ENCODE measurements at regions not wholly inside any gene's neighbourhood (a gene's known extent, or its start where the extent isn't known, plus 50 kb on each side); places are given as distances from the start of the nearest gene placed in this dataset.

GRCh38 chr11:43217849-43218248 is 93.9 kb upstream of the API5 start:
- intact Hi-C loops (cut with DNase I; ENCODE audit: low total_unique reads), result no loop called here
- H3K27ac ChIP-seq, result no peak overlapping the region
- no peak overlapping the region for H3K4me3 ChIP-seq
- H3K9me3 ChIP-seq, result no peaks in the 10 kb centered on the region
- no peak for DNase-seq
- no peaks in the 10 kb centered on the region for H3K4me1 ChIP-seq
- no peaks in the 10 kb centered on the region for H3K36me3 ChIP-seq
- TF ChIP-seq POLR2A (IDR thresholded peaks at IDR 0.05), result no peak
- TF ChIP-seq CTCF (IDR thresholded peaks at IDR 0.05), result no peak
- no peaks in the 10 kb centered on the region for H3K27me3 ChIP-seq

GRCh38 chr11:43222215-43222614 is 89.6 kb upstream of the API5 start:
- intact Hi-C loops (cut with DNase I; ENCODE audit: low total_unique reads), result no loop called here
- Histone ChIP-seq H3K36me3 (no peaks in the 10 kb centered on the region), H3K4me3 (no peak overlapping the region), H3K27ac (no peak overlapping the region), H3K27me3 (no peaks in the 10 kb centered on the region), H3K9me3 (no peaks in the 10 kb centered on the region), H3K4me1 (no peaks in the 10 kb centered on the region)
- no peak for TF ChIP-seq POLR2A (IDR thresholded peaks at IDR 0.05)
- no peak for TF ChIP-seq CTCF (IDR thresholded peaks at IDR 0.05)
- no peak for DNase-seq

GRCh38 chr11:43223026-43223425 is 88.8 kb upstream of the API5 start:
- no peak overlapping the region for H3K27ac ChIP-seq
- no peak for TF ChIP-seq POLR2A (IDR thresholded peaks at IDR 0.05)
- TF ChIP-seq CTCF (IDR thresholded peaks at IDR 0.05), result no peak
- no peak for DNase-seq
- H3K9me3 ChIP-seq, result no peaks in the 10 kb centered on the region
- H3K36me3 ChIP-seq, result no peaks in the 10 kb centered on the region
- intact Hi-C loops (cut with DNase I; ENCODE audit: low total_unique reads), result no loop called here
- H3K4me3 ChIP-seq, result no peak overlapping the region
- no peaks in the 10 kb centered on the region for H3K27me3 ChIP-seq
- H3K4me1 ChIP-seq, result no peaks in the 10 kb centered on the region

DNA sequence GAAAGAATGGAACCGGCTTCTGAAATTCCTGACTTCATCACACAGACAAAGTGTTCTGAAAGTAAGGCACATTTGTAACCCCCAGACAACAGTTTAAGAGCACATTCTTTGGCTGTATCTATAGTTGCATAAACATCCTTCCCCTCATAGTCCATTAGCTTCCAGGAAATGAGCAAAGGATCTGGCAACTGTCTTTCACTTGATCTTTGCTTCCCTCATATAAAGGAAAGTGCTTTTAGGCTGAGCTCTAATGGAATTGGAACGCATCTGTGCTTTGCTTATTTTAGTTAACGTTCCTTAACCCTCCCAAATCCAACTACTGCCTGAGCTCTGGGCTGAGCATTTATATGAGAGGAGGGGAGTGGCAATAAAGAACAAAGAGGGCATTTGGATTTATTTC is 76.9 kb upstream of the API5 start:
- Histone ChIP-seq H3K36me3 (no peaks in the 10 kb centered on the region), H3K4me1 (no peaks in the 10 kb centered on the region), H3K9me3 (no peaks in the 10 kb centered on the region), H3K4me3 (no peak overlapping the region), H3K27me3 (no peaks in the 10 kb centered on the region), H3K27ac (no peak overlapping the region)
- DNase-seq, result no peak
- TF ChIP-seq CTCF (IDR thresholded peaks at IDR 0.05) (no peak), POLR2A (IDR thresholded peaks at IDR 0.05) (no peak)
- intact Hi-C loops (cut with DNase I; ENCODE audit: low total_unique reads), result no loop called here

DNA sequence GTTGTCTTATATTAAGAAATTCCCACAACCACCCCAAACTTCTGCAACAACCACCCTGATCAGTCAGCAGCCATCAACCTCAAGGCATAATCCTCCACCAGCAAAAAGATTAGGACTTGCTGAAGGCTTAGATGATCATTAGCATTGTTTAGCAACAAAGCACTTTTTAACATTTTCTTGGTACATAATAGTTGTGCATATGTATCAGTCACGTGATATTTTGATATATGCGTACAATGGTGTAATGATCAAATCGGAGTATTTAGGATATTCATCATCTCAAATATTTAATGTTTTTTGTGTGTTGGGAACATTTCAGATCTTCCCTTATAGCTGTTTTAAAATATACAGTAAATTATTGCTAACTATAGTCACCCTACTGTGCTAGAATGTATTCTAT is 73.5 kb upstream of the API5 start:
- Histone ChIP-seq H3K27me3 (no peaks in the 10 kb centered on the region), H3K4me3 (no peak overlapping the region), H3K36me3 (no peaks in the 10 kb centered on the region), H3K27ac (no peak overlapping the region), H3K4me1 (peaks cover 0 to 2% of the 10 kb centered on the region in 2 donors), H3K9me3 (no peaks in the 10 kb centered on the region)
- intact Hi-C loops (cut with DNase I; ENCODE audit: low total_unique reads), result no loop called here
- TF ChIP-seq CTCF (IDR thresholded peaks at IDR 0.05), result no peak
- no peak for TF ChIP-seq POLR2A (IDR thresholded peaks at IDR 0.05)
- DNase-seq, result no peak

All from uterus (tissue), 3 donors.